ENCODE measurements at regions not wholly inside any gene's neighbourhood (a gene's known extent, or its start where the extent isn't known, plus 50 kb on each side); places are given as distances from the start of the nearest gene placed in this dataset.
"Not testable (repeated sequence)": the region's sequence is repeated elsewhere in the genome, so short reads cannot be mapped to it uniquely, and the experiment has no call there.

GRCh38 chr5:113723021-113723420 is 209.5 kb downstream of the YTHDC2 start:
- no peak for DNase-seq

GRCh38 chr5:113735751-113736150 is 222.3 kb downstream of the YTHDC2 start:
- DNase-seq: no peak

DNA sequence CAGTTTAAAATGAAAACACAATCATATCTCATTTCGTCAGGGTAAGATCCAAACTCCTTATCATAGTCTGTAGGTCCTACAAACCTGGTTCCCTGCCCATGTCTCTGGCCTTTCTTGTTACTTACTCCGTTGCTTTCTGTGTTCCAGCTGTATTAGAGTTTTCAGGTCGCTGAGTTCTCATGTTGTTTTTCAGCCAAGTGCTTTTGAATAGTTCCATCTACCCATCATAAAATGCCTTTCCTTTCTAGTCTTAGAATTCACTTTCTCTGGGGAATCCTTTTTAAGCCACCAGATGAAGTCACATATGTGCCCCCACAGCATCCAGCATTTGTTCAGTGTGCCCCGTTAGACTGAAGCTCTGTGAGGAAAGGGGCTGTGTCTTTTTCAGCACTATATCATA is 228.7 kb downstream of the YTHDC2 start:
- DNase-seq: no peak

DNA sequence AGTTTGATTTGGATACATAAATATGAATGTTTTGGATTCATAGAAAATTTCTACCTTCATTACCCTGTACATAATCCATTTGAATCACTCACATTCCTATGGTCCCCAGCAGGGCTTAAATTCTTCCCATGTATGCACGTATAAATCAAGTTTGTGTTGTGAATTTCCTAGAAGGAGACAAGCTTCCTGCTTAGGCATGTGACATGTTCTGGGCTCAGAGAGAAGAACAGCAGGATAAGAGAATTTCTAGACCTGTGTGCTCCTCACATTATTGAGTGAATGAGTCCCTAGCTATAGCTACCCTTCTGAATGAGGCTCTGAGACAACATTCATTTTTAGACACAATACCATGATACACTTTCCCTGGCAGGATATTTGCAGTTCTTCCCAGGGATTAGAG is 229.1 kb downstream of the YTHDC2 start:
- DNase-seq: no peak

- no peak for DNase-seq
These were observed 234.9 kb downstream of the YTHDC2 start for GRCh38 chr5:113748403-113748802.

DNA sequence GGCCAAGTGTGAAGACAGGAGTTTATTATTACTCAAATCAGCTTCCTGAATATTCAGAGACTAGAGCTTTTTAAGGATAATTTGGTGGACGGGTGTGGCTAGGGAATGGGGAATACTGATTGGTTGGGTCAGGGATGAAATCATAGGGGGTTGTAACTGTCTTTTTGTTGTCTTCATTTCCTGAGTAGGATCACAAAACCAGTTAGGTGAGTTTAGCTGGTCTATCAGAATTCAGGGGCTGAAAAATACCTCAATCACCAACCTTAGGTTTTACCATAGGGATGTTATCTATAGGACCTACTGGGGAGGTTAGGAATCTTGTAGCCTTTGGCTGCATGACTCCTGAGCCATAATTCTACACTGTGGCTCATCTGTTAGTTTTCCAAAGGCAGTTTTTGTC is 235.8 kb downstream of the YTHDC2 start:
- DNase-seq: no peak

DNA sequence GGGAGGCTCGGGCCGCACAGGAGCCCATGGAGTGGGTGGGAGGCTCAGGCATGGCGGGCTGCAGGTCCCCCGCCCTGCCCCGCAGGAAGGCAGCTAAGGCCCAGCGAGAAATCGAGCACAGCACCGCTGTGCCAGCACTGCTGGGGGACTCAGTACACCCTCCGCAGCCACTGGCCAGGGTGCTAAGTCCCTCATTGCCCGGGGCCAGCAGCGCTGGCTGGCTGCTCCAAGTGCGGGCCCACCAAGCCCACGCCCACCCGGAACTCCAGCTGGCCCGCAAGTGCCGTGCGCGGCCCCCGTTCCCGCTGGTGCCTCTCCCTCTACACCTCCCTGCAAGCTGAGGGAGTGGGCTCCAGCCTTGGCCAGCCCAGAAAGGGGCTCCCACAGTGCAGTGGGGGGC is 239.7 kb downstream of the YTHDC2 start:
- not testable (repeated sequence) for DNase-seq

- DNase-seq: no peak
These were observed 242.0 kb downstream of the YTHDC2 start for GRCh38 chr5:113755516-113755915.

- no peak for DNase-seq
These were observed 244.0 kb downstream of the YTHDC2 start for GRCh38 chr5:113757508-113757907.

DNA sequence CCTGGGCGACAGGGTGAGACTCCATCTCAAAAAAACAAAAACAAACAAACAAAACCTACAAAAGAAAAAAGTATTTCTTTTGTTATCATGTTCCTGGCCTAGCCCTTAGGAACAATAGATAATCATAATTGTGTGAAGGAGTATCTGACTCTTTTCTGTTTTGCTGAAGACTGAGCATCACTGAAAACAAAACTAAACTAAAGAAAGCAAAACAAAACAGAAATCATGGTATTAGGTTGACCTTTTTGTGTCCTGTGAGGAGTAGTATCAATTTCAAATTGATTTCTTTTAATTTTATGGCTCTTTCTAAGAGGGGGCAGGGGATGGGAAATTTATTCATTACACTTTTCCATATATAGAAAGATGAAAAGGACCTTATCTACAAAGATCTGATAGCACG is 246.0 kb downstream of the YTHDC2 start:
- DNase-seq: no peak

DNA sequence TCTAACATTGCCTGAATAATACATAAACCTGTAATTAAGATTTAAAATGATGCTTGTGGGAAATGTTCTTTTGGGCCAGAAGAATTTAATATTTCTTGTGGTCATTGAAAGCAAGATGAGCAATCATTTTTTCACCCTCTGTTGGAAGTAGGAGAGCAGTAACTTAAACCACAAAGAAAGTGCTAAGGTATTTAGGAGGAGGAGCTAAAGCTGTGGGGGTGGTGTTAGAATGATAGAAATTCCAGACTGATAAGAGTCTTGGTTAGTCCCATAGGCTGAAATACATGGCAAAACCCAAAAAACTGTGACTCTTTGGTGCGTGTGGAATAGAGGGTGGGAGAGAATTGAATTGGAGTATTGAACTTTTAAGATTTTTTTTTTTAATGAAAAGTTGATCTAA is 247.0 kb downstream of the YTHDC2 start:
- DNase-seq: no peak

DNA sequence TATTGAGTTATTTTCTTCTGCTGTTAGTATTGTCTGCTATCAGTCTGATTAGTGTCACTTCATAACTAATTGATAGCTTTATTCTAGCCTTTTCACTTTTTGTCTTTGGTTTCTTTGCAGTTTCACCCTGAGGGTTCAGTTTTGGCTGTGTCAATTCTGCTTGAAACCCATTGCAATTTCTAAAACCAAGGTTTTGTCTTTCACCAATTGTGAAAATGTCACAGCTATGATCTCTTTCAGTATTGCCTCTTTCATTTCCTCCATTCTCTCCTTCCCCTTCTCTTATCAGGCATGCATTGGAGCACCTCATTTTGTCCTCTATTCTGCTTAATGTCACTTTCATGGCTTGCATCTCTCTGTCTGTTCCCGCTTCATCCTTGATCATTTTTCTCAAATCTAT is 248.1 kb downstream of the YTHDC2 start:
- no peak for DNase-seq

DNA sequence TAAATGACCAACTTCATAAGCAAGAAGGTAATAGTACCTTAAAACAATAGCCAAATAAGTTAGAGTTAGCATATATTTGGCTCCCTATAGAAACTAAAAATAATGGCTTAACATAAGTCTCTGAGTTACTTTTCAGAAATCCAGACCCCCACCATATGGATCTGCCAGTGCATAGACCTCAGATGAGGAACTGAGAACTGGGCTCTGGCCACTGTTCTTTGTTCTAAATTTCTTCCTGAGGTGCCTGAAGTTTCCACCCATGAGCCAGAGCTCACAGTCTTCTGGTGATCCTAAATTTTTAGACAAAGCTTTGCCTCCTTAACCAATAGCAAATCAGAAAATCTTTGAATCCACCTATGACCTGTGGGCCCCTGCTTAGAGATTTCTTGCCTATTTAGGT is 250.9 kb downstream of the YTHDC2 start:
- DNase-seq: no peak

DNA sequence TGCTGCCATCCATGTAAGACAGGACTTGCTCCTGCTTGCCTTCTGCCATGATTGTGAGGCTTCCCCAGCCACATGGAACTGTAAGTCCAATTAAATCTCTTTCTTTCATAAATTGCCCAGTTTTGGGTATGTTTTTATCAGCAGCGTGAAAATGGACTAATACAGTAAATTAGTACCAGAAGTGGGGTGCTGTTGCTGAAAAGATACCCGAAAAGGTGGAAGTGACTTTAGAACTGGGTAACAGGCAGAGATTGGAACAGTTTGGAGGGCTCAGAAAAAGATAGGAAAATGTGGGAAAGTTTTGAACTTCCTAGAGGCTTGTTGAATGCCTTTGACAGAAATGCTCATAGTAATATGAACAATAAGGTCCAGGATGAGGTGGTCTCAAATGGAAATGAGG is 253.3 kb downstream of the YTHDC2 start:
- not testable (repeated sequence) for DNase-seq

GRCh38 chr5:113770648-113771047 is 257.2 kb downstream of the YTHDC2 start:
- no peak for DNase-seq

GRCh38 chr5:113771483-113771882 is 258.0 kb downstream of the YTHDC2 start:
- no peak for DNase-seq

- no peak for DNase-seq
These were observed 262.7 kb downstream of the YTHDC2 start for GRCh38 chr5:113776168-113776567.

DNA sequence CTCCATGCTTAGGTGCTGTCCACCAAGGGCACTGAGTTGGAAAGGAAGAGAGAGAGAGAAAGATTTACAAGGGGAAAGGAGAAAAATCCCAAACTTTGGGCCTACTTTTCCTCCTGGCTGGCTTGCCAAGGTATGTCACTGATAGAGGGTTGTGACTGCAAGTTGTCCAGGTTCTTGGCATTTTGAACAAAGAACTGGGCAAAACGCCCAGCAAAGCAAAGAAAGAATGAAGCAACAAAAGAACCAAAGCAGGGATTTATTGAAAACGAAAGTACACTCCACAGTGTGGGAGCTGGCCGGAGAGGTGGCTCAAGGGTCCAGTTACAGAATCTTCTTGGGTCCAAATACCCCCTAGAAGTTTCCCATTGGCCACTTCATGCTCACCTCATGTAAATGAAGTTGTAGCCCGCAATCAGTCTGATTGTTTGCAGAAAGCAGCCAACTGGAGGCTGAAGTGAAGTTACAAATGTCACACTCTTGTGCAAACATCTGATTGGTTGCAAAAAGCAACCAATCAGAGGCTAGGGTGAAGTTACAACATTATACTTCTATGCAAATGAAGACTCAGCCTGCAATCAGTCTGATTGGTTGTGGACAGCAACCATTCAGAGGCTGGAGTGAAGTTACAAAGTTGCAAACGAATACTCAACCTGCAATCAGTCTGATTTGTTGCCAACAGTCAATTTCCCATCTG is 263.5 kb downstream of the YTHDC2 start:
- DNase-seq: no peak

- no peak for DNase-seq
These were observed 264.7 kb downstream of the YTHDC2 start for GRCh38 chr5:113778147-113778546.

DNA sequence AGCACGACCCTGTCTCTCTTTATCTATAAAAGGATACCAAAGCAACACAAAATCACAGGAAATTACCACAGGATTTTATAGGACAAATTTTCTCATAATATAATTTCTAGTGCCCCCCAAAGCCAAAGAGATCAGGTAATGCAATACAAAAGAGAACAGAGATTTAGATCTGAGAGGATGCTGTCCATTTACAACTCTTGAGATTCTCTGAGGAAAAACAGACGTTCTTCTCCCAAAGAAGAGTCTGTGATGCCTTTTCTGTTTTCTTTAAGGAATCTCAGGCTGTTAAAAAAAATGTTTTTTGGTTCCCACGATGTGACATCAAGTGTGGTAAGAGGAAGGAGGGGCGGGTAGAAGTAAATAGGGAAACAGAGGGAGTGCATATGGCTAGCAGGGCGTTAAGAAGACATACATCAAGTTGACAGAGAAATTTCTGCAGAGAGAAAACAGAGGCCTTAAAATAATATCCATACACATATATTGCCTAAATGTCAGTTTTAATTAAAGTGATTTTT is 274.7 kb downstream of the YTHDC2 start:
- DNase-seq: no peak

DNA sequence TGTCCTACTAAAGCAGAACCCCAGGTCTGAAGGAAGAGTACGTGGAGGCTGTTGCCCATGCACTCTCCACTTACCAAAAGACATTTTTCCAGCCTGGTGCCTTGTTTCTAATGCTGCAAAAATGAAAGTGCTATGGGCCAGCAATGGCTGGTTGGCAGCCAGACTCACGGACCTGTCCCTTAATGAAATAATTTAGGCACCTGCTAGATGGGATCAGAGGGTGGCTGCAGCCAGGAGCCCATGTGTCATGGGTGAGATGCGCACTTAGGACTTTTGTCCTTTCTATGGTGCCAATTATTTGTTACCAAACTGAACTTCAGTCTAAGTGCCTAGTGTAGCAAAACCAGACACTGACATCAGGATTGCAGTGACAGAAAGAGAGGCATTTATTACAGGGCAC is 276.3 kb downstream of the YTHDC2 start:
- DNase-seq: no peak

DNA sequence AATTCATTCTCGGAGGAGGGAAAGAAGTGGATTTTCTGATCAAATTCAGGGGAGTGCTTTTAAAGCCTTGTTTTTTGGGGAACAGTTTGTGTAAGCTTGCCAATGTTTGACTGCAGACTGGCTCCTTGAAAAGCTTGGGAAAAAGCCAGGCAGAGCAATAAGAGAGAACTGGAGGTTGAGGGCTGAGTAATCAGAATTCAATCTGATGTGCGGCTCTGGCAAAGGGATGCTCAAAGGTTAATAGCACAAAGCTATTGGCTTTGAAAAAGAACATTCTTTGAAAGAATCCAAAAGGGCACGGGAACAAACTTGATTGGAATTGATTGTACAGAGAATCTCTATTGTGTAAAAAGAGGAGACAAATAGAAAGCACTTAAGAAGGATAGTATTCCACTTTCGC is 279.3 kb downstream of the YTHDC2 start:
- DNase-seq: no peak

- no peak for DNase-seq
These were observed 281.5 kb downstream of the YTHDC2 start for GRCh38 chr5:113794981-113795380.

DNA sequence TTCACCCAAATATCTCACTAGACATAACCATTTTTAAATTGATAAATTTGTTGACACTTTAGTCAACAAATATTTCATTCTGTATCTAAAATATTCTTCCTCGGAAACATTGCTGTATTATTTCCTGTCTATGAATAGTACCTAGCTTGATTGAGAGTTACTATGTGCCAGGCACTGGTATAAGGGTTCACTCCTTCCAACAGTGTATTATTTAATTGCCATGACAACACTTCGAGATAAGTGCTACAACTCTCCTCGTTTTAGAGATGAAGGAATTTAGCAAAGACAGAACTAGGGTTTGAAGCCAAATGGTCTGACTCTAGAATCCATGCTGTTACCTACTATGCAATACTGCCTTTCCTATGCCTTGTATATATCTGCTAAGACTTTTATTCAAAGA is 287.2 kb downstream of the YTHDC2 start:
- DNase-seq: no peak

- no peak for DNase-seq
These were observed 290.8 kb downstream of the YTHDC2 start for GRCh38 chr5:113804264-113804663.
